HepG2 (cell line): ENCODE measurements at regions not wholly inside any gene's neighbourhood (a gene's known extent, or its start where the extent isn't known, plus 50 kb on each side); places are given as distances from the start of the nearest gene placed in this dataset.
A peak's percentile ranks its signal among the peaks of the same experiment; 100 is the strongest.

Source experiments
- ARNT ChIP-seq: fragments of 450-650 bp; IDR thresholded peaks from 2 replicates; pipeline ENCODE4 v1.6.1; 2017
- EEA1 ChIP-seq: sonication (generic); formaldehyde crosslinking; IDR thresholded peaks from 2 replicates; pipeline ENCODE4 v1.5.1; 2020; ENCODE audit warnings: mild to moderate bottlenecking, missing genetic modification reagents, borderline replicate concordance
- GABPA ChIP-seq, 2 experiments: IDR thresholded peaks; 2 replicates each; pipeline ENCODE4 v1.6.1; 2011 to 2016; ENCODE audit warnings: low read depth in 2 of 2, low read length in 1 of 2, missing biosample characterization in 1 of 2, missing genetic modification characterization in 1 of 2
- JDP2 ChIP-seq: sonication (generic); formaldehyde crosslinking; IDR thresholded peaks from 2 replicates; pipeline ENCODE4 v1.8.1; 2022; ENCODE audit warnings: missing genetic modification reagents, borderline replicate concordance
- MYC ChIP-seq: sonication (generic); formaldehyde crosslinking; IDR thresholded peaks from 2 replicates; pipeline ENCODE4 v1.9.0; 2021; ENCODE audit warnings: missing genetic modification reagents, borderline replicate concordance
- ONECUT2 ChIP-seq: sonication (generic); formaldehyde crosslinking; IDR thresholded peaks from 2 replicates; pipeline ENCODE4 v1.4.0; 2020; ENCODE audit warnings: missing genetic modification reagents
- REL ChIP-seq: sonication (generic); formaldehyde crosslinking; conservative IDR thresholded peaks from 2 replicates; pipeline ENCODE4 v1.8.0; 2022; ENCODE audit warnings: mild to moderate bottlenecking, missing genetic modification reagents, moderate library complexity
- REST ChIP-seq, 2 experiments: IDR thresholded peaks; 2 replicates each; pipeline ENCODE4 v1.6.1; 2011 to 2012; ENCODE audit warnings: low read length in 2 of 2, borderline replicate concordance in 1 of 2, low read depth in 1 of 2, mild to moderate bottlenecking in 1 of 2, moderate library complexity in 1 of 2
- SNAPC2 ChIP-seq: sonication (generic); formaldehyde crosslinking; IDR thresholded peaks from 2 replicates; pipeline ENCODE4 v1.8.1; 2022; ENCODE audit warnings: mild to moderate bottlenecking, missing genetic modification reagents
- SRY ChIP-seq: sonication (generic); formaldehyde crosslinking; IDR thresholded peaks from 2 replicates; pipeline ENCODE4 v1.8.0; 2022; ENCODE audit warnings: mild to moderate bottlenecking, missing genetic modification reagents
- TCF12 ChIP-seq, 2 experiments: fragments of 450-650 bp in 1 of 2; sonication (generic) in 1 of 2; formaldehyde crosslinking in 1 of 2; IDR thresholded peaks; 2 replicates each; pipeline versions ENCODE4 v1.6.1 to v1.8.0; 2017 to 2022; ENCODE audit warnings: antibody characterized with exemption in 1 of 2, mild to moderate bottlenecking in 1 of 2, missing genetic modification reagents in 1 of 2, moderate library complexity in 1 of 2
- XBP1 ChIP-seq: sonication (generic); formaldehyde crosslinking; IDR thresholded peaks from 2 replicates; pipeline ENCODE4 v1.5.0; 2020; ENCODE audit warnings: missing genetic modification reagents
- YEATS4 ChIP-seq: sonication (generic); formaldehyde crosslinking; IDR thresholded peaks from 2 replicates; pipeline ENCODE4 v1.4.0; 2020; ENCODE audit warnings: missing genetic modification reagents, borderline replicate concordance
- ZFP82 ChIP-seq: sonication (generic); formaldehyde crosslinking; IDR thresholded peaks from 2 replicates; pipeline ENCODE4 v1.5.1; 2020; ENCODE audit warnings: mild to moderate bottlenecking, missing genetic modification reagents, borderline replicate concordance
- ZMYM2 ChIP-seq: sonication (generic); formaldehyde crosslinking; IDR thresholded peaks from 2 replicates; pipeline ENCODE4 v1.8.0; 2022; ENCODE audit warnings: mild to moderate bottlenecking, missing genetic modification reagents
- ZNF205 ChIP-seq: IDR thresholded peaks from 2 replicates; pipeline ENCODE4 v1.6.1; 2018; ENCODE audit warnings: missing biosample characterization, missing genetic modification reagents
- ZNF431 ChIP-seq: sonication (generic); formaldehyde crosslinking; IDR thresholded peaks from 2 replicates; pipeline ENCODE4 v1.9.0; 2022; ENCODE audit warnings: missing genetic modification reagents, low read depth, mild to moderate bottlenecking, borderline replicate concordance
- ZNF768 ChIP-seq: sonication (generic); formaldehyde crosslinking; IDR thresholded peaks from 2 replicates; pipeline ENCODE4 v1.4.0; 2020; ENCODE audit warnings: missing genetic modification reagents
- TF ChIP-seq, protein P1 (sequence below): sonication (generic); formaldehyde crosslinking; IDR thresholded peaks from 2 replicates; pipeline ENCODE4 v1.5.0; 2020; ENCODE audit warnings: missing genetic modification reagents
- TF ChIP-seq, protein P2 (sequence below): fragments of 450-650 bp; IDR thresholded peaks from 2 replicates; pipeline ENCODE4 v1.6.1; 2017; ENCODE audit warnings: mild to moderate bottlenecking
- TF ChIP-seq, protein P3 (sequence below): IDR thresholded peaks from 2 replicates; pipeline ENCODE4 v1.6.1; 2016; ENCODE audit warnings: missing genetic modification reagents, missing compliant biosample characterization

GRCh38 chr5:38163636-38164237, 94.6 kb upstream of the EGFLAM start (continued):
- TF ChIP-seq SRY (CRISPR knock-in tag) (no peak), MYC (CRISPR knock-in tag) (peak; percentile 22; the same call in 1 of the 2 replicates), ONECUT2 (CRISPR knock-in tag) (0 out of 2 replicates have a peak, but pooled peaks have one; percentile 38), ZFP82 (CRISPR knock-in tag) (no peak), JDP2 (CRISPR knock-in tag) (no peak), REL (no peak), SNAPC2 (CRISPR knock-in tag) (no peak), ZNF431 (CRISPR knock-in tag) (0 out of 2 replicates have a peak, but pooled peaks have one; percentile 44), ZNF768 (CRISPR knock-in tag) (no peak), YEATS4 (CRISPR knock-in tag) (peak; percentile 60; the same call in 1 of the 2 replicates), EEA1 (CRISPR knock-in tag) (no peak), TCF12 (IDR thresholded peaks at IDR 0.05) (no peak), TCF12 (CRISPR knock-in tag; IDR thresholded peaks at IDR 0.05) (peak; percentile 47; the same call in 1 of the 2 replicates), ZMYM2 (peak; percentile 96), GABPA (IDR thresholded peaks at IDR 0.05; ENCODE audit: low read depth, low read length) (no peak), GABPA (CRISPR knock-in tag; IDR thresholded peaks at IDR 0.05; ENCODE audit: low read depth) (peak; percentile 41; the same call in 1 of the 2 replicates), REST (IDR thresholded peaks at IDR 0.05; ENCODE audit: borderline replicate concordance in 1 of 2, low read depth in 1 of 2, low read length in 2 of 2) (no peak), ARNT (no peak), XBP1 (CRISPR knock-in tag) (no peak), ZNF205 (CRISPR knock-in tag) (peak; percentile 77)
- TF ChIP-seq, protein P1, sequence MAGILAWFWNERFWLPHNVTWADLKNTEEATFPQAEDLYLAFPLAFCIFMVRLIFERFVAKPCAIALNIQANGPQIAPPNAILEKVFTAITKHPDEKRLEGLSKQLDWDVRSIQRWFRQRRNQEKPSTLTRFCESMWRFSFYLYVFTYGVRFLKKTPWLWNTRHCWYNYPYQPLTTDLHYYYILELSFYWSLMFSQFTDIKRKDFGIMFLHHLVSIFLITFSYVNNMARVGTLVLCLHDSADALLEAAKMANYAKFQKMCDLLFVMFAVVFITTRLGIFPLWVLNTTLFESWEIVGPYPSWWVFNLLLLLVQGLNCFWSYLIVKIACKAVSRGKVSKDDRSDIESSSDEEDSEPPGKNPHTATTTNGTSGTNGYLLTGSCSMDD (CRISPR knock-in tag): no peak
- TF ChIP-seq, protein P2, sequence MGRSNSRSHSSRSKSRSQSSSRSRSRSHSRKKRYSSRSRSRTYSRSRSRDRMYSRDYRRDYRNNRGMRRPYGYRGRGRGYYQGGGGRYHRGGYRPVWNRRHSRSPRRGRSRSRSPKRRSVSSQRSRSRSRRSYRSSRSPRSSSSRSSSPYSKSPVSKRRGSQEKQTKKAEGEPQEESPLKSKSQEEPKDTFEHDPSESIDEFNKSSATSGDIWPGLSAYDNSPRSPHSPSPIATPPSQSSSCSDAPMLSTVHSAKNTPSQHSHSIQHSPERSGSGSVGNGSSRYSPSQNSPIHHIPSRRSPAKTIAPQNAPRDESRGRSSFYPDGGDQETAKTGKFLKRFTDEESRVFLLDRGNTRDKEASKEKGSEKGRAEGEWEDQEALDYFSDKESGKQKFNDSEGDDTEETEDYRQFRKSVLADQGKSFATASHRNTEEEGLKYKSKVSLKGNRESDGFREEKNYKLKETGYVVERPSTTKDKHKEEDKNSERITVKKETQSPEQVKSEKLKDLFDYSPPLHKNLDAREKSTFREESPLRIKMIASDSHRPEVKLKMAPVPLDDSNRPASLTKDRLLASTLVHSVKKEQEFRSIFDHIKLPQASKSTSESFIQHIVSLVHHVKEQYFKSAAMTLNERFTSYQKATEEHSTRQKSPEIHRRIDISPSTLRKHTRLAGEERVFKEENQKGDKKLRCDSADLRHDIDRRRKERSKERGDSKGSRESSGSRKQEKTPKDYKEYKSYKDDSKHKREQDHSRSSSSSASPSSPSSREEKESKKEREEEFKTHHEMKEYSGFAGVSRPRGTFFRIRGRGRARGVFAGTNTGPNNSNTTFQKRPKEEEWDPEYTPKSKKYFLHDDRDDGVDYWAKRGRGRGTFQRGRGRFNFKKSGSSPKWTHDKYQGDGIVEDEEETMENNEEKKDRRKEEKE: no peak
- TF ChIP-seq, protein P3, sequence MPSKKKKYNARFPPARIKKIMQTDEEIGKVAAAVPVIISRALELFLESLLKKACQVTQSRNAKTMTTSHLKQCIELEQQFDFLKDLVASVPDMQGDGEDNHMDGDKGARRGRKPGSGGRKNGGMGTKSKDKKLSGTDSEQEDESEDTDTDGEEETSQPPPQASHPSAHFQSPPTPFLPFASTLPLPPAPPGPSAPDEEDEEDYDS: peak; percentile 62
